Activated CD4-positive, alpha-beta memory T cell treated with anti-CD3 and anti-CD28 coated beads, Interleukin-2, amount 10 ng/mL, durations not matched to agents 7 days and 5 days (primary cell): ENCODE measurements at regions not wholly inside any gene's neighbourhood (a gene's known extent, or its start where the extent isn't known, plus 50 kb on each side); places are given as distances from the start of the nearest gene placed in this dataset.
"Not testable (repeated sequence)": the region's sequence is repeated elsewhere in the genome, so short reads cannot be mapped to it uniquely, and the experiment has no call there.

Experiments
- CTCF ChIA-PET: fragments of 350-600 bp; sonication (Branson Sonifier 250); formaldehyde crosslinking; loops from one replicate; lab custom pipeline; 2021; ENCODE audit warnings: antibody characterized with exemption, inconsistent platforms; lab: Charles Lee
- POLR2A ChIA-PET: fragments of 350-600 bp; sonication (Branson Sonifier 250); formaldehyde crosslinking; loops from one replicate; lab custom pipeline; 2021; ENCODE audit warnings: antibody characterized with exemption; lab: Charles Lee
- DNase-seq: peaks from one replicate; pipeline ENCODE4 v3.0.0-alpha.2; 2020
- H3K27ac Mint-ChIP-seq: one replicate; pipeline ENCODE4 v1.8.0; 2021; ENCODE audit warnings: mild to moderate bottlenecking, mixed read lengths
- H3K27me3 Mint-ChIP-seq: one replicate; pipeline ENCODE4 v1.8.0; 2021; ENCODE audit warnings: mixed read lengths
- H3K36me3 Mint-ChIP-seq: one replicate; pipeline ENCODE4 v1.8.0; 2021; ENCODE audit warnings: low read depth, mixed read lengths
- H3K4me1 Mint-ChIP-seq: one replicate; pipeline ENCODE4 v1.8.0; 2021; ENCODE audit warnings: mixed read lengths
- H3K4me3 Mint-ChIP-seq: one replicate; pipeline ENCODE4 v1.8.0; 2021; ENCODE audit warnings: mild to moderate bottlenecking, mixed read lengths
- H3K9me3 Mint-ChIP-seq: one replicate; pipeline ENCODE4 v1.8.0; 2021; ENCODE audit warnings: mixed read lengths

GRCh38 chr5:21574961-21575360, 1278.2 kb downstream of the CDH12 start:
- ChIA-PET POLR2A (no interaction called here), CTCF (no interaction called here)
- H3K27ac Mint-ChIP-seq, result no peak overlapping the region
- H3K4me1 Mint-ChIP-seq, result no peaks in the 10 kb centered on the region
- H3K36me3 Mint-ChIP-seq, result no peaks in the 10 kb centered on the region
- no peaks in the 10 kb centered on the region for H3K27me3 Mint-ChIP-seq
- no peak overlapping the region for H3K4me3 Mint-ChIP-seq
- peaks cover 4% of the 10 kb centered on the region for H3K9me3 Mint-ChIP-seq
- DNase-seq, result no peak

- H3K27ac Mint-ChIP-seq, result no peak overlapping the region
- H3K9me3 Mint-ChIP-seq, result peaks cover 4% of the 10 kb centered on the region
- H3K4me1 Mint-ChIP-seq, result no peaks in the 10 kb centered on the region
- POLR2A ChIA-PET, result no interaction called here
- CTCF ChIA-PET, result no interaction called here
- H3K36me3 Mint-ChIP-seq, result no peaks in the 10 kb centered on the region
- H3K4me3 Mint-ChIP-seq, result no peak overlapping the region
- DNase-seq, result no peak
- no peaks in the 10 kb centered on the region for H3K27me3 Mint-ChIP-seq
Measured at GRCh38 chr5:21574438-21574837, 1278.7 kb downstream of the CDH12 start.

- Mint-ChIP-seq H3K27me3 (no peaks in the 10 kb centered on the region), H3K27ac (no peak overlapping the region), H3K4me1 (no peaks in the 10 kb centered on the region), H3K36me3 (no peaks in the 10 kb centered on the region), H3K4me3 (no peak overlapping the region), H3K9me3 (peaks cover 4% of the 10 kb centered on the region)
- DNase-seq, result no peak
- ChIA-PET POLR2A (no interaction called here), CTCF (no interaction called here)
Measured at GRCh38 chr5:21573416-21574314, 1279.5 kb downstream of the CDH12 start.

- H3K4me3 Mint-ChIP-seq, H3K27ac Mint-ChIP-seq, CTCF ChIA-PET, H3K36me3 Mint-ChIP-seq, POLR2A ChIA-PET, DNase-seq, H3K9me3 Mint-ChIP-seq, H3K4me1 Mint-ChIP-seq, H3K27me3 Mint-ChIP-seq: not testable (repeated sequence)
Measured at GRCh38 chr5:21571196-21571595, 1281.9 kb downstream of the CDH12 start.

- CTCF ChIA-PET, H3K9me3 Mint-ChIP-seq, POLR2A ChIA-PET, H3K27me3 Mint-ChIP-seq, H3K4me1 Mint-ChIP-seq, H3K36me3 Mint-ChIP-seq, DNase-seq, H3K27ac Mint-ChIP-seq, H3K4me3 Mint-ChIP-seq: not testable (repeated sequence)
Measured at GRCh38 chr5:21559109-21559508, 1294.0 kb downstream of the CDH12 start.

GRCh38 chr5:21552263-21552662, 1300.9 kb downstream of the CDH12 start:
- H3K9me3 Mint-ChIP-seq, H3K27ac Mint-ChIP-seq, CTCF ChIA-PET, H3K27me3 Mint-ChIP-seq, H3K36me3 Mint-ChIP-seq, H3K4me3 Mint-ChIP-seq, H3K4me1 Mint-ChIP-seq, POLR2A ChIA-PET, DNase-seq: not testable (repeated sequence)

GRCh38 chr5:21550916-21551315, 1302.2 kb downstream of the CDH12 start:
- H3K27ac Mint-ChIP-seq, H3K9me3 Mint-ChIP-seq, H3K4me1 Mint-ChIP-seq, H3K4me3 Mint-ChIP-seq, CTCF ChIA-PET, POLR2A ChIA-PET, H3K27me3 Mint-ChIP-seq, DNase-seq, H3K36me3 Mint-ChIP-seq: not testable (repeated sequence)

GRCh38 chr5:21547656-21548055, 1305.5 kb downstream of the CDH12 start:
- CTCF ChIA-PET, H3K4me3 Mint-ChIP-seq, DNase-seq, H3K9me3 Mint-ChIP-seq, H3K4me1 Mint-ChIP-seq, H3K27ac Mint-ChIP-seq, POLR2A ChIA-PET, H3K27me3 Mint-ChIP-seq, H3K36me3 Mint-ChIP-seq: not testable (repeated sequence)

- H3K27me3 Mint-ChIP-seq, H3K36me3 Mint-ChIP-seq, H3K4me3 Mint-ChIP-seq, H3K9me3 Mint-ChIP-seq, DNase-seq, CTCF ChIA-PET, H3K27ac Mint-ChIP-seq, H3K4me1 Mint-ChIP-seq, POLR2A ChIA-PET: not testable (repeated sequence)
Measured at GRCh38 chr5:21535114-21535513, 1318.0 kb downstream of the CDH12 start.

GRCh38 chr5:21521157-21521556, 1332.0 kb downstream of the CDH12 start:
- H3K27me3 Mint-ChIP-seq, H3K27ac Mint-ChIP-seq, H3K36me3 Mint-ChIP-seq, CTCF ChIA-PET, DNase-seq, H3K4me1 Mint-ChIP-seq, POLR2A ChIA-PET, H3K9me3 Mint-ChIP-seq, H3K4me3 Mint-ChIP-seq: not testable (repeated sequence)

GRCh38 chr5:21496926-21497325, 1356.2 kb downstream of the CDH12 start:
- H3K27me3 Mint-ChIP-seq, H3K4me1 Mint-ChIP-seq, CTCF ChIA-PET, H3K4me3 Mint-ChIP-seq, H3K27ac Mint-ChIP-seq, POLR2A ChIA-PET, DNase-seq, H3K36me3 Mint-ChIP-seq, H3K9me3 Mint-ChIP-seq: not testable (repeated sequence)

- POLR2A ChIA-PET, H3K4me3 Mint-ChIP-seq, H3K9me3 Mint-ChIP-seq, H3K4me1 Mint-ChIP-seq, H3K27me3 Mint-ChIP-seq, H3K27ac Mint-ChIP-seq, DNase-seq, CTCF ChIA-PET, H3K36me3 Mint-ChIP-seq: not testable (repeated sequence)
Measured at GRCh38 chr5:21496056-21496455, 1357.1 kb downstream of the CDH12 start.

- H3K4me3 Mint-ChIP-seq, H3K27me3 Mint-ChIP-seq, DNase-seq, CTCF ChIA-PET, H3K9me3 Mint-ChIP-seq, H3K4me1 Mint-ChIP-seq, POLR2A ChIA-PET, H3K27ac Mint-ChIP-seq, H3K36me3 Mint-ChIP-seq: not testable (repeated sequence)
Measured at GRCh38 chr5:21495235-21495634, 1357.9 kb downstream of the CDH12 start.

GRCh38 chr5:21494033-21494432, 1359.1 kb downstream of the CDH12 start:
- H3K4me1 Mint-ChIP-seq, POLR2A ChIA-PET, DNase-seq, H3K4me3 Mint-ChIP-seq, H3K36me3 Mint-ChIP-seq, CTCF ChIA-PET, H3K27ac Mint-ChIP-seq, H3K9me3 Mint-ChIP-seq, H3K27me3 Mint-ChIP-seq: not testable (repeated sequence)
